ENCODE measurements at regions not wholly inside any gene's neighbourhood (a gene's known extent, or its start where the extent isn't known, plus 50 kb on each side); places are given as distances from the start of the nearest gene placed in this dataset.

DNA sequence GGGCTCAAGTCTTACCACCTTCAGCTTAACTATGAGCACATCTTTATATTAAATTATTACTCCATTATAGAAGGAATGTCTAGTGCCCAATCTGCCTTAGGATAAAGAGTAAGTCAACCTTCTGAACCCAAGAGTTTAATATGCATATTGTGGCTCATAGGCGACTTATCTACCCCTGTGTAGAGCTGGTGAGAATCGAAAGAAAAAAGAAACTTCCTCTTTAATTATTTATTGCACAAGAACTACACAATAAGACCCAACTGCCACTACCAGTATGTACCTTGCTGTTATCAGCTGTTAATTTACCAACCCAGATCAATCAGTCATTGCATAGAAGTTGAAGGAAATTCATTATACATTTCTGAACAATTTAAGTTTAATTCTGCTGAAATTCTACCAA is 329.1 kb upstream of the SLC24A2 start:
- Histone ChIP-seq H3K36me3 (ENCODE audit: insufficient read depth, low read length) (no peaks in the 10 kb centered on the region), H3K4me1 (ENCODE audit: insufficient read depth, low read length) (no peaks in the 10 kb centered on the region), H3K4me3 (ENCODE audit: low read length) (no peak overlapping the region), H3K9me3 (ENCODE audit: low read length) (no peaks in the 10 kb centered on the region), H3K27me3 (ENCODE audit: insufficient read depth, low read length) (no peaks in the 10 kb centered on the region), H2AFZ (ENCODE audit: low read depth, low read length) (no peak overlapping the region)

DNA sequence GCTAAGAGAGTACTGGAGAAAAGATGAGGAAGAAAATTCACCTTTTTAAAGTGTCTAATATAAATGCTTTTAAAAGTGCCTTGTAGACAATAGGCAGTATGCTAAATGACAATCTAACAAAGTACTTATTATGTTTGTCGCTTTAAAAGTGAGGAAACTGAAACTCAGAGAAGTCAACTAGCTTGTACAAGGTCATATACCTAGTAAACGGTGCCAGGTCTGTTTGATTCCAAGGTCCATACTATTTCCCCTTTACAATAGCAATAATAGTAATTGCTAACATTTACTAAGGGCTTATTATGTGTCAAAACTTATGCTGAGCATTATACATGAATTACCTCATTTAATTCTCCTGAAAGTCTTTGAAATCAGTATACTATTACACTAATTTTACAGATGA is 328.6 kb upstream of the SLC24A2 start:
- no peaks in the 10 kb centered on the region for H3K9me3 ChIP-seq (ENCODE audit: low read length)
- no peaks in the 10 kb centered on the region for H3K4me1 ChIP-seq (ENCODE audit: insufficient read depth, low read length)
- no peaks in the 10 kb centered on the region for H3K36me3 ChIP-seq (ENCODE audit: insufficient read depth, low read length)
- no peak overlapping the region for H3K4me3 ChIP-seq (ENCODE audit: low read length)
- H3K27me3 ChIP-seq (ENCODE audit: insufficient read depth, low read length), result no peaks in the 10 kb centered on the region
- no peak overlapping the region for H2AFZ ChIP-seq (ENCODE audit: low read depth, low read length)

DNA sequence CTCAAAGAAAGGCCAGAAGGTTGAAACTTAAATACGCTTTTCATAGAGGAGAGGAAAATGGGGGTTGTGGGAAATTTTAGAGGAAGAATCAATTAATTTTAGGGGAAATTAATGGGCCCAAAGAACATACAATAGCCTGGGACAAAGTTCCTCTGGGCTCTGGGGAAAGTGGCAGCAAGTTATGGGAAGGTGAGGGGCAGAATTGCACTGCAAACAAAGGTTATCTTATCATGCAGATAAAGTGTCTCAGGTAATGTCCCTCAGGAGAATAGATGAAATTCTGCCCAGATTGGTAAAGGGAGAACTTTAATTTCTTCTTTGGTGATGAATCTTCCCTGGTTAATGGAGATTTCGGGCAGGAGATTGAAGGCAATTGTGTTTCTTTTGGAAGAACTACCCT is 326.1 kb upstream of the SLC24A2 start:
- Histone ChIP-seq H3K27me3 (ENCODE audit: insufficient read depth, low read length) (no peaks in the 10 kb centered on the region), H3K4me3 (ENCODE audit: low read length) (no peak overlapping the region), H2AFZ (ENCODE audit: low read depth, low read length) (no peak overlapping the region), H3K36me3 (ENCODE audit: insufficient read depth, low read length) (no peaks in the 10 kb centered on the region), H3K9me3 (ENCODE audit: low read length) (no peaks in the 10 kb centered on the region), H3K4me1 (ENCODE audit: insufficient read depth, low read length) (no peaks in the 10 kb centered on the region)

DNA sequence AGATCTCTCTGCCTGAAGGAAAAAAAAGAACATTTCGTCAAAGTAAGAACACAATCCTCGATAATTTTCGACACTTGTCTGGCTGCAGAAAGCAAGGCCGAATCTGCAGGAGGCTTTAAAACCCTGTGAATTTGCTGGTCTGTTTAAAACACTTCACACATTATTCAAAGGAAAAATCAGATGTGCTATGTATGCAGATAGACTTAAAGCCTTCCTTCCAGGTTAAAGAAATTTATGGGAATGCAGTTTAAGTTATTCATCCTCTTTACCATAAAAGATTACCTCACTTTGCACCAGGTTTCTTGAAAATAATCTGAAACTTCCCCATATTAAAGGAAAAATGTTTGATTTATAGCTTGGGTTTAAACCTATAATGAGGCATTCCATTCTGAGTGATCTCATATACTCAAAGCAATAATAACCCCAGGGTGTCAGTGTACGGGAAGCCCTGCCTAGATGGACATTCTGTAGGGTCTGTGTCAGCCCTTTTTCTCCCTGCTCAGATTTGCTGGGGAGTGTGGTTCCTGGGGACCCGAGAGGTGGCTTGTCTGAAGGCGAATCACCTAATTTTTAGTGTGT is 323.5 kb upstream of the SLC24A2 start:
- no peaks in the 10 kb centered on the region for H3K9me3 ChIP-seq (ENCODE audit: low read length)
- H3K36me3 ChIP-seq (ENCODE audit: insufficient read depth, low read length), result no peaks in the 10 kb centered on the region
- H2AFZ ChIP-seq (ENCODE audit: low read depth, low read length), result no peak overlapping the region
- no peaks in the 10 kb centered on the region for H3K27me3 ChIP-seq (ENCODE audit: insufficient read depth, low read length)
- no peak overlapping the region for H3K4me3 ChIP-seq (ENCODE audit: low read length)
- H3K4me1 ChIP-seq (ENCODE audit: insufficient read depth, low read length), result no peaks in the 10 kb centered on the region

DNA sequence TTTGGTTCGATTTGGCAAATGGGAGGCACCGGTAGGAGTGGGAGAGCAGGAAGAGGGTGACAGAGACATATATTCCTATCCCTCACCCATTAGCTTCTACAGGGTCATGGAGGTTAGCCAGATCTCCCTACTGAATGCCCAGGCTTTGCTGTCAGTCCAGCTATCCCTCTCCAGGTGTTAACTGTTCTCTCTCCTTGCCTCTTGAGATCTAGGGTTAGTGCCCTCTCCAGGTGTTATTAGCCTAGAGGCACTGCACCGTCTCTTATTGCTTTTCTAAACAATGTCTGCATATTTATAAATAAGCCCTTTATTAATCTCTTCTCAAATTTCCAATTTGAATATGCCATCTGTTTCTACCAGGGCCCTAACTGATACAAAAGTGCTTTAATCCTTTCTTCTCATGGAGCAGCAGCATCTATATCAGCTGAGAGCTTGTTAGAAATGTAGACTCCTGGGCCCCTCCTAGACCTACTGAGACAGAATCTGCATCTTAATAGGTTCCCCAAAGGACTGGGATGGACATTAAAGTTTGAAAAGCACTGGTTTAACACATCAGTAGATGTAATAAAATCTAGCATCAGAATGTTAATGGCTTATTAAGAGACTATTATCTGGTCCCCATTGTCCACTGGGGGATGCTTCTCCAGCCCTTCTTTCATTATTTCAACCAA is 322.5 kb upstream of the SLC24A2 start:
- no peaks in the 10 kb centered on the region for H3K36me3 ChIP-seq (ENCODE audit: insufficient read depth, low read length)
- H3K9me3 ChIP-seq (ENCODE audit: low read length), result no peaks in the 10 kb centered on the region
- no peak overlapping the region for H2AFZ ChIP-seq (ENCODE audit: low read depth, low read length)
- no peaks in the 10 kb centered on the region for H3K4me1 ChIP-seq (ENCODE audit: insufficient read depth, low read length)
- no peak overlapping the region for H3K4me3 ChIP-seq (ENCODE audit: low read length)
- no peaks in the 10 kb centered on the region for H3K27me3 ChIP-seq (ENCODE audit: insufficient read depth, low read length)

DNA sequence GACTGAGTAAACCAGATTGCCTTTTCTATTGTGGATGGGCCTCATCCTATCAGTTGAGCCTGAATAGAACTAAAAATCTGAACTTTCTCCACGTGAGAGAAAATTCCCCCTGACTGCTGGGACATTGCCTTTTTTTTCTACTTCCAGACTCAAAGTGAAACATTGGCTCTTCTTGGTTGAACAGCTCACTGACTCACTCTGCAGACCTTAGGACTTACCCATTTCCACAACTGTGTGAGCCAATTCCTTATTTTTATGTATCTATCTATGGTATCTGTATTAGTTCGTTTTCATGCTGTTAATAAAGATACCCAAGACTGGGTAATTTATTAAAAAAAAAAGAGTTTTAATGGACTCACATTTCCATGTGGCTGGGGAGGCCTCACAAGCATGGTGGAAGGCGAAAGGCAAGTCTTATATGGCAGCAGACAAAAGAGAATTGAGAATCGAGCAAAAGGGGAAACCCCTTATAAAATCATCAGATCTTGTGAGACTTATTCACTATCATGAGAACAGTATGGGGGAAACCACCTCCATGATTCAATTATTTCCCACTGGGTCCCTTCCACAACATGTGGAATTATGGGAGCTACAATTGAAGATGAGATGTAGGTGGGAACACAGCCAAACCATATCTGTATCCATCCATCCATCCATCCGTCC is 306.7 kb upstream of the SLC24A2 start:
- H3K9me3 ChIP-seq (ENCODE audit: low read length), result no peaks in the 10 kb centered on the region
- no peak overlapping the region for H2AFZ ChIP-seq (ENCODE audit: low read depth, low read length)
- no peaks in the 10 kb centered on the region for H3K27me3 ChIP-seq (ENCODE audit: insufficient read depth, low read length)
- H3K4me1 ChIP-seq (ENCODE audit: insufficient read depth, low read length), result no peaks in the 10 kb centered on the region
- no peak overlapping the region for H3K4me3 ChIP-seq (ENCODE audit: low read length)
- no peaks in the 10 kb centered on the region for H3K36me3 ChIP-seq (ENCODE audit: insufficient read depth, low read length)

DNA sequence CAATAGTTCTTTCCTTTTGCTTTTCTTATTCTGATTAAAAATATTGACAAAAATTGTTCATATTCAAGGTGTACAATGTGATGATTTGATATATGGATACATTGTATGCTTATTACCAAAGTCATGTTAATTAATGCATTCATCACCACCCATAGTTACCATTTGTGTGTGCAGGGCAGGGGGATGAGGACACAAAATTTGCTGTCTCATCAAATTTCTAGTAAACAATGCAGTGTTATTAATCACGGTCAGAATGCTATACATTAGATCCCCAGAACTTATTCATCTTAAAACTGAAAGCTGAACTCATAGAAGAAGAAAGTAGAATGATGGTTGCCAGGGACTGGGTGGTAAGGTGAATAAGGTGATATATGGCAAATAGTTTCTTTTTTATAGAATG is 303.7 kb upstream of the SLC24A2 start:
- H3K4me3 ChIP-seq (ENCODE audit: low read length), result no peak overlapping the region
- no peaks in the 10 kb centered on the region for H3K36me3 ChIP-seq (ENCODE audit: insufficient read depth, low read length)
- H3K4me1 ChIP-seq (ENCODE audit: insufficient read depth, low read length), result no peaks in the 10 kb centered on the region
- H3K9me3 ChIP-seq (ENCODE audit: low read length), result no peaks in the 10 kb centered on the region
- no peak overlapping the region for H2AFZ ChIP-seq (ENCODE audit: low read depth, low read length)
- H3K27me3 ChIP-seq (ENCODE audit: insufficient read depth, low read length), result no peaks in the 10 kb centered on the region

DNA sequence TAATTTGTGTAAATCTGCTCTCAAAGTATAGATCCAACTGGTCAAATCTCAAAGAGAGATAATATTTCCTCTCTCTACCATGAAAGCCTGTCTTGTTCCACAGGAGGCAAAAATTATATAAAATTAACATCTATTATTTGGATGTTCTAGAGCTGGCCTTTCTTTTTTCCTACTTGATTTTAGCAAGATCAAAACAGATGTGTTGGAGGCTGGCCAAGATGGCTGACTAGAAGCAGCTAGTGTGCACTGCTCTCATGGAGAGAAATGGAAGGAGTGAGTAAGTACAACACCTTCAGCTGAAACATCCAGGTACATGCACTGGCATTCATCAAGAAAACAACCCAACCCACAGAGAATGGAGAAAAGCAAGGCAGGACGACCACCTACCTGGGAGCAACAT is 298.6 kb upstream of the SLC24A2 start:
- Histone ChIP-seq H2AFZ (ENCODE audit: low read depth, low read length) (no peak overlapping the region), H3K4me1 (ENCODE audit: insufficient read depth, low read length) (peaks cover 3% of the 10 kb centered on the region), H3K9me3 (ENCODE audit: low read length) (no peaks in the 10 kb centered on the region), H3K4me3 (ENCODE audit: low read length) (no peak overlapping the region), H3K27me3 (ENCODE audit: insufficient read depth, low read length) (no peaks in the 10 kb centered on the region), H3K36me3 (ENCODE audit: insufficient read depth, low read length) (no peaks in the 10 kb centered on the region)

DNA sequence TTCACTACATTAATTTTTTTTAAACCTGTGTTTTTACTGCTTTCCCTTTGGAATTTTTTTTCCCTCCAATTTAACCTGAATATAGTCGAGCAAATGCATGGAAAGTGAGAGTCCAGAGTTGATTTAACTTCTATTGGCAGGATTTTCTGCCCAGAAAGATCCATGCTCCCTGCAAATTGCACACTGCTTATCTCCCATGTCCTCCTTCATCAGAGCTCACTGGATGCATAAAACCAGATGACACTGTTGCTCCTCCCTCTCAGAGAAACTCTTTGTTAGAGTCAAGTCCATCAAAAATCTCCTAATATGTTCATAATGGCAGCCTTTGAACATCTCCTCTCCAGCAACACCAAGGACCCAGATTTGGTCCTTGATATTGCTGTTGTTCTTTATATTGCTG is 297.0 kb upstream of the SLC24A2 start:
- H3K4me3 ChIP-seq (ENCODE audit: low read length), result no peak overlapping the region
- no peaks in the 10 kb centered on the region for H3K27me3 ChIP-seq (ENCODE audit: insufficient read depth, low read length)
- no peaks in the 10 kb centered on the region for H3K36me3 ChIP-seq (ENCODE audit: insufficient read depth, low read length)
- peaks cover 3% of the 10 kb centered on the region for H3K4me1 ChIP-seq (ENCODE audit: insufficient read depth, low read length)
- no peak overlapping the region for H2AFZ ChIP-seq (ENCODE audit: low read depth, low read length)
- no peaks in the 10 kb centered on the region for H3K9me3 ChIP-seq (ENCODE audit: low read length)

DNA sequence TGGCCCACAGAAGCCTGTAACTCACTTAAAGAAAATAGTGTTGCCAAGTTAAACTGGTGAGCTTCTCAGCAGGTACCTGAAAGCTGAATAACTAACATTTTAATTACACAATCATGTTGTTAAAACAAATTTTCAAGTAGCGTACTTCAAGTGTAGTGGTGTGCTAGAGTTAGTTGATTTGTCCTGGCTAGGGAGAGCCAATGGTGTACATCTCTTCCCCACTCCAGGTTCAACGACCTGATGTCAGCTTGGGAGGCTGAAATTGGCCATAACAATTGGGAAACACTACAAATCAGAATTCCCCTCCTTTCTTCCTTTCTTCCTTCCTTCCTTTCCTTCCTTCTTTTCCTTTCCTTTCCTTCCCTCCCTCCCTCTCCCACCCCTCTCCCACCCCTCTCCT is 295.3 kb upstream of the SLC24A2 start:
- no peaks in the 10 kb centered on the region for H3K36me3 ChIP-seq (ENCODE audit: insufficient read depth, low read length)
- H3K4me1 ChIP-seq (ENCODE audit: insufficient read depth, low read length), result peaks cover 3% of the 10 kb centered on the region
- H3K9me3 ChIP-seq (ENCODE audit: low read length), result no peaks in the 10 kb centered on the region
- H3K4me3 ChIP-seq (ENCODE audit: low read length), result no peak overlapping the region
- H3K27me3 ChIP-seq (ENCODE audit: insufficient read depth, low read length), result no peaks in the 10 kb centered on the region
- no peak overlapping the region for H2AFZ ChIP-seq (ENCODE audit: low read depth, low read length)

DNA sequence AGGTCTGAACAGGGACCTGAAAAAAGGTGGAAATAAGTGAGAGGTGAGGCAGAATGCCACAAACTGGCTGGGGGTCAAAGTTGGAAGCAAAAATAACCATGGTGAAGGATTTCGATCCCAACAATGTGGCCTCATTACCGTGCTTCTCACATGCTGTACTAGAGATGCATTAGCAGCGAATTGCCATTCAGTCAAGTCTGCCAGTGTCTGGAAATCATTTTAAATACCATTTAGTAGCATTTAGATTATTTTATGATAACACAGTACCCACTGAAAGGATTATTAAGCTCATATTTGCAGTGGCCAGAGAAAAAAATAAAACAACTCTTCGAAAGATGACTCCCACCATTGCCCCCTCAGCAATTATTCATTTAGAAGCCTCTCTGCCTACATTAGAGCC is 294.6 kb upstream of the SLC24A2 start:
- Histone ChIP-seq H3K4me3 (ENCODE audit: low read length) (no peak overlapping the region), H3K27me3 (ENCODE audit: insufficient read depth, low read length) (no peaks in the 10 kb centered on the region), H3K36me3 (ENCODE audit: insufficient read depth, low read length) (no peaks in the 10 kb centered on the region), H3K9me3 (ENCODE audit: low read length) (no peaks in the 10 kb centered on the region), H2AFZ (ENCODE audit: low read depth, low read length) (no peak overlapping the region), H3K4me1 (ENCODE audit: insufficient read depth, low read length) (peaks cover 3% of the 10 kb centered on the region)

DNA sequence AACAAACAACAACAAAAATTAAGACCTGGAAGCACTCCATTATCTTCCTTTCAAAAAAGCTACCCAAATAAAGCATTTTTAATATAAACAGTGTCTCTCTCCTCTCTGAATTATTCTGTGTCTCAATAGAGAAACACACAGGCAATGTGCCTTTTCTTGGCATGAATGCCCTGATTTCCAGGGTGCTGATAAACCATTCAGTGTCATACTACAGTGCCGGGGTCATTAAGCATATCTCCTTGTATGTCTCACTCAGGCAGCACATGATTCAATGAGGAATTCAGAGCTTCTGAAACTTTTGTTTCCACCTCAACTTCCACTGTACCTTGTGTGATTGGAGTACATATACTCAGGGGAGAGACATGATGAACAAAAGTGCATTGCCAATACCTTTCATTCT is 294.0 kb upstream of the SLC24A2 start:
- H3K9me3 ChIP-seq (ENCODE audit: low read length), result no peaks in the 10 kb centered on the region
- no peak overlapping the region for H3K4me3 ChIP-seq (ENCODE audit: low read length)
- H3K4me1 ChIP-seq (ENCODE audit: insufficient read depth, low read length), result peaks cover 3% of the 10 kb centered on the region
- H3K36me3 ChIP-seq (ENCODE audit: insufficient read depth, low read length), result no peaks in the 10 kb centered on the region
- H3K27me3 ChIP-seq (ENCODE audit: insufficient read depth, low read length), result no peaks in the 10 kb centered on the region
- H2AFZ ChIP-seq (ENCODE audit: low read depth, low read length), result no peak overlapping the region

DNA sequence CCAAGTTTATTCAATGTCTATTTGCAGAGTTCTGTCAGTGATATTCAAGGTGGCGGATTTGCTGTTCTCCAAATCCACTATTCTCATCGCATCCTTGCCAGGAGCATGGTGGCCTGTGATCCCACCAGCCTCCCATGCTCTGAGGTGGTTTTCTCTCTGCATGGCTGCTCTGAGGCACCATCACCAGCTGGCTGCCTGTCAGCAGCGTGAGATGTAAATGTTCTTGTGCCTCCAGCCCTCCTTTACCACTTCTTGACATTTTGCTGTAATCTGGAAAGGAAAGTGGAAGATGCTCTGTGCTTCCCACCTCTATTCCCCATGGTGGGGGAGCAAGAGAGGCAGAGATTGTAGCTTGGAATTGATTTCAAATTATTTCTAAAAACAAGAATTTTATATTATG is 293.6 kb upstream of the SLC24A2 start:
- H3K27me3 ChIP-seq (ENCODE audit: insufficient read depth, low read length), result no peaks in the 10 kb centered on the region
- H2AFZ ChIP-seq (ENCODE audit: low read depth, low read length), result no peak overlapping the region
- no peaks in the 10 kb centered on the region for H3K9me3 ChIP-seq (ENCODE audit: low read length)
- H3K4me3 ChIP-seq (ENCODE audit: low read length), result no peak overlapping the region
- H3K36me3 ChIP-seq (ENCODE audit: insufficient read depth, low read length), result no peaks in the 10 kb centered on the region
- peaks cover 3% of the 10 kb centered on the region for H3K4me1 ChIP-seq (ENCODE audit: insufficient read depth, low read length)

DNA sequence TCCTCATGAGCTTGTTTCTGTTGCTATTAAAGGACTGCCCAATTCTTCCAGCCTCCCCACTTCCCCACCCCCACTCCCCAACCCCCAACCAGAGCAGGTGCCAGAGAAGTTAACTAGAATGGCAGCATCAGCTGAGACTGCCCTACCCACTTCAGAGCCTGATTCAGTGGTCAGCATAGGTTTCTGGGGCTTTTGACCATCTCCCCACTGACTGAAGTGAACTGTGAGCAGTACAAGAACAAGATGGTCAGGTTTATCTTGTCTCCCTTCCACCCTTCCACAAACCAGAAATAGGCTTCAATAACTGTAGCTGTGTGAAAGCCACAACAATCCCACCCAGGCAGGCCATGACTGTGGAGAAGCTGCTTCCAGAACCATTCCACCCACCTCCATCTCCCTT is 289.4 kb upstream of the SLC24A2 start:
- Histone ChIP-seq H3K9me3 (ENCODE audit: low read length) (no peaks in the 10 kb centered on the region), H3K36me3 (ENCODE audit: insufficient read depth, low read length) (no peaks in the 10 kb centered on the region), H2AFZ (ENCODE audit: low read depth, low read length) (no peak overlapping the region), H3K4me3 (ENCODE audit: low read length) (no peak overlapping the region), H3K27me3 (ENCODE audit: insufficient read depth, low read length) (no peaks in the 10 kb centered on the region), H3K4me1 (ENCODE audit: insufficient read depth, low read length) (no peaks in the 10 kb centered on the region)

Data from neuron (in vitro differentiated cells).